HG03103 (cell line): ENCODE measurements at regions not wholly inside any gene's neighbourhood (a gene's known extent, or its start where the extent isn't known, plus 50 kb on each side); places are given as distances from the start of the nearest gene placed in this dataset.
A peak's percentile ranks its signal among the peaks of the same experiment; 100 is the strongest.
"Not testable (repeated sequence)": the region's sequence is repeated elsewhere in the genome, so short reads cannot be mapped to it uniquely, and the experiment has no call there.

ENCODE experiments used
- ATAC-seq: cut with Tn5 transposase; IDR thresholded peaks from one replicate; pipeline ENCODE4 v1.9.1; 2021; ENCODE audit warnings: low read depth; ENCODE audit not compliant: unreplicated experiment

DNA sequence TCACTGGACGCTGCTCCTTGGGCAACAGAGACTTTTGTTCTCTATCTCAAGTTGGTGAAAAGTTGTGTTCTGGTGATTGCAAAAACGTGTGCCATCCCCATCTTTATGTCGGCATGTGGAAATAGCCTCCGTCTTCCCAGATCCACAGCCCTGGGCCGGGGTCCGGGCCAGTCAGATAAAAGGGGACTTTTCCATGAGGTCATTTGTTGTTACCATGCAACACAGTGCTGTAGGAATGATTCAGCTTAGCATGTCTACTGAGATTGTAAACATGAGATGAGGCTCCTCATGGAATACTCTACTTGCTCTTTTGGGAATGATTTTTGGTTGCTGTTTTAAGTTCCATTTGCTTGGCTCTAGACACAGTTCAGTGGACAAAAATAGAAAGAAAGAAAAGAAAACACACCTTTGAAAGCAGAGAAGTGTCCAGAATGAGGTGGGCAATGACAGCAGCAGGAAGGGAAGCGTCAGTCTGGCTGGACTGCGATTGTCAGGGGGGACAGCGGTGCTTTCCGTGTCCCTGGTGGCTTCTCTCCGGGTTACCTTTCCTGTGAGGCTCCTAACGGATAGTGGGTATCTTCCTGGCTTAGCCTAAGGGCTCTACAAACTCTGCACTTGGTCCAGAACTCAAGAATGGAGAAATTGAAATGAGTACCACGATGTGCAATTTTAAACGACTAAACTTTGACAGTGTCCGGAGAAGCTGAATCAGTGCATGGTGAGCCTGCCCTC is 91.6 kb downstream of the TEX29 start:
- no peak for ATAC-seq

DNA sequence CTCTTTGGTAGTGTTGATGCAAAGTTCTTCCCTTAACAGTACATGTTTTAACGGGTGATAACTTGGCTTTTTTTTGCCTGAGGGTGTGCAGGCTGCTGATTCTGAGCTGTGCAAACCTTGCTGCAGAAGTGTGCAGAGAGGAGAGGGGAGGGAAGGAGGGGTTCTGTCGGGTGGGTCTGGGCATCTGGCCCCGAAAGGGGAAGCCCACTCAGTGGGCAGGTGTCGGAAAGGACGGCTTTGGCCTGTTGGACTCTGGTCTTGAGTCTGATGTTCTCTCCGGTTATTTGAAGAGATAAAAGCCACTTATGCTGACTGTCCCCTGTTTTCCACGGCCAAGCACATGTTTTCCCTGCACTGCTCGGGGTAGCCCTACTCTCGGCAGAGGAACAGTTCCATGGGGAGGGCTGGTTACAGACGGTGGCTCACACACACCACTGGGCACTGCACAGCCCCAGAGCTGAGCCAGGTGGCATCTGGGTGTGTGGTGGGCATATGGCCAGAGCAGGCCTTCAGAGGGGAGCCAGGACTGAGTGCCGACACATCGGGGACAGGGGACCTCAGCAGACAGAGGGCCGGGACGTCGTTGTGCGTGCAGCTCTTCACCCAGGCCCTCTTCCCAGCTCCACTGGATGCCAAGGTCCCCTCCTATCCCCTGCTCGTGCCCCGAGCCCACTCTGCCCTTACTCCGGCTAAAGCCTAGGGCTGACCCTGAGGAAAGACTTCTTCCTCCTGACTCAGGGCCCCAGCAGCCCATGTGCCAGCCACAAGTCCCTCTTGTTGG is 93.2 kb downstream of the TEX29 start:
- no peak for ATAC-seq

DNA sequence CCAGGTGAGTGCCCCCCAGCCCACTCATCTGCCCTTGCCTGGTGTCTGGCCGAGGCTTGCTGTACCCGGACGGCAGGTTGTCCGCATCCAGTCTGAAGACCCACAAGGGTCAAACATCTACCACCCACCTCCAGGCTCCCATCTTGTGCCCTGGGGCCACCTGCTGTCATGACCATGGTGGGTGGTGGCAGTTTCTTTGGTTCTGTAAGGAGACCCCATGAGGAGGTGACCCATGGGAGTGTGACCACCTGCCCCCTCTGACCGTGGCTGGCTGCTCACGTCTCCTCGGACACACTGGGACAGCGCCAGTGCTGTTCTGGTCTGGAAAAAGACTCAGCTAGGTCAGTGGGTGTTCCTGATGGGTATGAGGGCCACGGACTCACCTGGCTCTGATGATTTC is 93.9 kb downstream of the TEX29 start:
- ATAC-seq = no peak

DNA sequence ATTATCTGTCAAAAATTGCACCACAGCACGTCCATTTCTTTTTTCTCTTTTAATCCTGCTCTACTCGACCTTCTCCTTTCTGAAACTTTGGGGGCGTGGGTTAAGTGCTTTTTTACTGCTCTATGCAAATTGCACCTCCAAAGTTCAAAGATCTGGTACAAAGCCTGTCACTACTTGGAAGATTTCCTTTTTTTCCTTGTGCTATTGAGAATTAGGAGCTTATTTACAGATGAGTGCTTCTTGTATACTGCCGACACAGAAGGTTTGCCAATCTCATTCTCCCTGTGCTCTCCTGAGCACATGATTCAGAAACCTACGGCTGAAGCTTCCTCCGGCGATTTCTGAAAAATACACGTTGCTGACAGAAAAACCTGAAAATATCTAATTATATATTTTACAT is 94.8 kb downstream of the TEX29 start:
- ATAC-seq = no peak

DNA sequence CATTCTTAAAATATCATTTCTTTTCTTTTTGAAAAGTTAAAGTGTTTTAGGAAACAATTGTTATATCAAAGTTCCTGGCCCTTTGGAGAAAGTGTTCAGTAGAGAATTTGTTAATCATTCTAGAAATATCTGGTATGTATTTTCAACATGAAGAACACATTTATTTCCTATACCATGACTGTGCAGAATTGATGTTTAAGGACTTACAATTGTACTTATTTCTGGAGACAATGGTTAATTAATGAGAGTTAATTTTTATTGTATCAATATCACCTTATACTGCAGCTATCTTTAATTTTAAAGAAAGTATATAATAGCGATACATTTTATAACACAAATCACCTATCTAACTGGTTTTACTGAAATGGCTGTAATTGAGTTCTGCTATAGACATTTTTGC is 95.3 kb downstream of the TEX29 start:
- no peak for ATAC-seq

DNA sequence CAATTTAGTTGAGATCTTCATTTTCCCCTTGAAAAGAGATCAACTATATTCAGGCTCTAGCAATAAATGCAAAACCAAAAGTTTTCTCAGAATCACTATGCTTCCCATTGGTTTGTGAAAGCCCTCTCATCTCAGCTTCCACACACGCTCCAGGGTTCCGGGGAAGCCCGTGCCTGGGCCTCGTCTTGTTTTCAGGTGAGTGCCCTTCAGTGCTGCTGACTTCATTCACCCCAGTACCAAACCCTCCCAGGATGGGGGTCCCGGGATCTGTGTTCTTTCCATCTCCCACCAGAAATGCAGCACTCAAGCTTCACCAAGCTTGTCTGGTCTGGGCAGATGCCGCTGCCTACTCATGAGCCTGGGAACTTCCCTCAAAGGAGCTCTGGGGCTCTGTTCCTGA is 97.7 kb downstream of the TEX29 start:
- ATAC-seq = no peak

DNA sequence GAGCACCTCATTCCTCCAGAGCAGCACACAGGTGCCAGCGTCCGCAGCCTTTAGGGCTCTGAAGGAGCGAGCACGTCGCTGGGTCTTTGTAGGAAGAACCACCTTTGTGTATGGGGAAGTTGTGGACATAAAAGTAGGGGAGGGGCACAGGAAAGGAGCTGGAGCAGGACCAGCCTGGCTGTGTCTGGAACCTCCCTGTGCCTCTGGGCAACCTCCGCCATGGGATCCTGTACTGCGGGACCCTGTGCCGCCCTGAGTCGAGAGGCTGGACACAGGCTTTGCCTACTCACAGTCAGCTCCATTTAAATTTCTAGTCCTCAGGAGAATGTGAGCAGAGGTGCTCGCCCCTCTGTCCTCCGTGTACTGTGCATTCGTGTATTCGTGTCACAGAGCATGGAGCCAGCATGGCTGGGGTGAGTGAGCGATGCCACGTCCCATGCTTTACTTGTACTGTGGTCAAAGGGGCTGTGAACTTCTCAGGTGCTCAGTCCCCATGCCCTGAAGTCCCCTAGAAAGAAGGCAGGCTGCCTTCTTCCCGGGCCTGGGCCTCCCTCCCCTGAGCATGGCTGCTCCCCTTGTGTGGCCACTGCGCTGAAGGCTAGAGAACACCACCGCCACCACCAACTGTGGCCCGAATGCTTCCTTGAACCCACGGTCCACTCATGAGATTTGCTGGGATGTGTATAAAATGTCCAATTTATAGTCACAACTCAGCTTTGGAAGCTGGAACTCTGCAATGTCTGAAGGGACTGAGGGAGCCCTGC is 99.9 kb downstream of the TEX29 start:
- ATAC-seq = no peak

DNA sequence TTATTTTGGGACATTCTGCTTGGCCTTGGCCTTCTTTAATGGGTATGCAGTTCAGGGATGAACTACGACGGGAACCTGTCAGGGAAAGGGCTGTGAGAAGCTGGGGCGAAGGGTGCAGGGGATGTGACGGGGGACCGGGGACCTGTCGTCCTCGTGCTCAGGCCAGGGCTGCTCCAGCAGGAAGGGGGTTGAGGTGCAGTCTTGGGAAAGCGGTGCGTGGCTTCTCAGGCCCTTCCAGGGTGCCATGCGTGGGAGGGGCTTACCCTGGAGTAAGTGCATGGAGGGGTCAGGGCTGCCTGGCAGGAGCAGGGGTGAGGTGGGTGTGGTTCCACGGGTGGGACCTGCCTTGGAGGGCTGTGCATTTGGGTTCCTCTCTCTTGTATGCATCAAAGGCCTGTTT is 100.8 kb downstream of the TEX29 start:
- ATAC-seq = no peak

DNA sequence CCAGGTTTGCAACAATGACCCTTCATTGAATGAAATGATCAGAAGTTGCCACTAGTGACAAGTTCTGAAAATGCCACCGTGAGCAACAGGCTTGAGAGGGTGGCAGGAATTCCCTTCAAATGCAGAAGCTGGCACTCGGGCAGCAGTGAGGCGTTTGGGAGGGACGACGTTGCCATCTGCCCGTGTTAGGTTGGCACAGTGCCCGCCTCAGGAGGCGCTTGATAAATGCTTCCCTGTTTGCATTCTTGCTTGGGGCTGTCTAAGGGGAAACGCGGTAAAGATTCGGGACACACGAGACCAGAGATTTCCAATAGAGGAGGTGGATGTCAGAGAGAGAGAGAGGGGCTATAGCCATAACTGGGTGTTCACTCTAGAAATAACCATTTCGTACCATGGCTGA is 101.9 kb downstream of the TEX29 start:
- no peak for ATAC-seq

DNA sequence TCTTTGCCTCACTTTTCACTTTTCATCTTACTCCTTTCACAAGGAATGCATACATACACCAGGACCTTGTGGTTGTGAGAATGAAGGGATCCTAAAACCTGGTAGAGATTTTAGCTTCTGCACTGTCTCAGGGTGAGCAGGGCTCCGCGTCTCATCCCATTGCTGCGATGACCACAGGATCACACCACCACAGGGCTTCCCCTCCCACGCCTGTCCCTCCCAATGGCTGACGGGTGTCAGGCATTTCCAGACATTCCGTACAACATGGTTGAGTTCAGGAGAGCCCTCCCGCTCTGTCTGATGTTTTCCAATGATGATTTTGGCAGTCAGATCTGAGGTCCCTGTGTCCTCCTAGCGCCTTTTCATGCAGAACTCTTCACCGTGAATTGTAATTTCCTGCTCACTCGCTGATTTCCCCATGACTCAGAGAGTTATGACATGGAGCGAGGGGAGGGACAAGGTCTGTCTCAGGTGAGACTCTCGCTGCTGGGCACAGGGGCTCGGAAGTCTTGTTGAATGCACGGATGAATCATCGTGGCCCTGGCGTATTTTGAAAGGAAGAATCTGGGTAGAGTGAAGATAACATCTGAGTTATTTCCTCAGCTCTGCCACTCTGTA is 102.8 kb downstream of the TEX29 start:
- no peak for ATAC-seq

DNA sequence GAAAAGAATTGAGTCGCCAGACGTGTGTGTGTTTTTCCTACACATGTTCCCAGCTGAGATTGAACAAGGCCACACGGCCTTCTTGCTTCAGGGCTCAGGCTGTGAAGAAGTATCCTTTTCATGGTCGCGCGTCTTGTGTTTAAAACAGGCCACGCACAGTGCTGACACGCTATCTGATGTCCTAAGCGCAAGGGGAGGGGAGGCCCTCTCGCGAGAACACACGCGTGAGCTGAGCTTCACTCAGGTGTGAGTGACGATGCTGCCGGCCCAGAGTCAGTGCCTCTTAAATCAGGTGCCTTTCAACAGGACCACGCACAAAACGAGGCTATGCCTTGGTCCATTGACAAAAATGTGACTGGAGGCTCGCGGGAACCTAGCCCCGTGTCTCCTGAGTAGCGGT is 103.7 kb downstream of the TEX29 start:
- no peak for ATAC-seq

DNA sequence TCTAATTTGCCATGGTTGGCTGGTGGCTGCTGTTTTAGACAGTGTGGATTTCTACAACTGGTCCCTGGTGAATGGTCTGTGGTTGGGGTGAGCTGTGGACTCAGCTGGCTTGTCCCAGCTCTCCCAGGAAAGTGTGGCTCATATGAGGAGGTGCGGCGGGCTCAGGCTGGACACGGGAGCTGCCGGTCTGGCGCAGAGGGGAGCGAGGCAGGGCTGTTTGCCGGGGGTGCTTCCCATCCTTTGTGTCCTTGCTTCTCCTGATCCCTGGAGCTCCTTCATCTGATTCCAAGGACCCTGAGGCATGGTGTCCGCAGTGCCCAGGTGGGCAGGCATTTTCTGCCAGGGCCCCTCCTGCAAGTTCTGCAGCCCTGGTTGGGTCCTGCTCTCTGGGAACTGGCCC is 104.9 kb downstream of the TEX29 start:
- ATAC-seq = no peak

DNA sequence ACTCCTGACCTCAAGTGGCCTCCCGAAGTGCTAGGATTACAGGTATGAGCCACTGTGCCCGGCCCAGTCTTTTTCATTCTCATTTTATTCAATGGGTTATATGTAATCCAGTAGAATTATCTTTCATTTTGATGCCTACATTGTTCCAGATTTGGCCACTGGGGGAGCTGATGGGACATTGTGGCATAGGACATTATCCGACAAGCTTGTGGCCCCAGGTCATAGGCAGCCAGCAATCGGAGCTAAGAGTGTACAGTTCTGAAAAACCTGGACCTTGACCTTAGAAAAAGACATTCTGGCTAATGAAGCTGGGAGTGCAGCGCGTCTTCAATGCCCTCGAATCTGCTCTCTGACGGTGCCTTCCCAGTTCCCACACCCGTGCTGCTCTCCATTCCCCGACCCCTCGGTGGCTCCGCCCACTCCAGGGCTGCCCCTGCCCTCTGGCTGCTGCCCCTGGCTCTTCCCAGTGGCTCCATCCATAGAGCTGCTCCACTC is 108.7 kb downstream of the TEX29 start:
- ATAC-seq = peak; percentile 90

DNA sequence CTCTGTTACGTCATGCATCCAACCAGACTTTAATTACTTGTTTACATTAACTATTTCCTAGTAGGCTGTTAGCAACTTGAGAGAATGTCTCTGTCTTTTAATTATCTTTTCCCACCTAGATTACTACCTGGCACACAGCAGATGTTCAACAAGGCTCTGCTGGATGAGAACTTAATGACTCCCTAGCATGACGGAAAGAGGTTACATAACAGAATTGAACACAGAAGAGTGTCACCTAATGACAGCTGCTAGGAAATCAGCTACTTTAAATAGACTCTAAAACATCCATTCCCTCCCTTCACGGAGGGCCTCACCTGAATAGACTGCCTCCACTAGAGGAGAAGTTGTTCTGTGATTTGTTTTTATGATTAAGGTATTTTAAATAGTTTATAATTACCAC is 110.8 kb downstream of the TEX29 start:
- ATAC-seq = no peak

DNA sequence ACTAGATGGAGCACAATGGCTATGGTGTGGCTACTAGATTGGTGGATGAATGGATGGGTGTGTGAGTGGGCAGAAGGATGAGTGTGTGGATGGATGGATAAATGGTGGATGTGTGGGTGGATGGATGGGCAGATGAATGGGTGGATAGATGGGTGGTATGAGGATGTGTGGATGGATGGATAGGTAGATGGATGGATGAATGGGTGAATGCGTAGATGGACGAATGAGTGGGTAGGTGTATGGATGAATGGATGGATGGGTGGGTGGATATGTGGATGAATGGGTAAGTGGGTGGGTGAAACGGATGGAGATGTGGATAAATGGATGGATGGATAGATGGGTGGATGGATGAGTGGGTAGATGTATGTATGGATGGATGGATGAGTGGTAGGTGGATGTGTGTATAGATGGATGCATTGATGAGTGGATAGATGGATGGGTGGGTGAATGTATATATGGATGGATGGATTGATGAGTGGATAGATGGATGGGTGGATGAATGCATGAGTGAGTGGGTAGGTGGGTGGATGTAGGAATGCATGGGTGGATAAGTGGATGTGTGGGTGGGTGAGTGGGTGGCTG is 114.2 kb downstream of the TEX29 start:
- no peak for ATAC-seq

DNA sequence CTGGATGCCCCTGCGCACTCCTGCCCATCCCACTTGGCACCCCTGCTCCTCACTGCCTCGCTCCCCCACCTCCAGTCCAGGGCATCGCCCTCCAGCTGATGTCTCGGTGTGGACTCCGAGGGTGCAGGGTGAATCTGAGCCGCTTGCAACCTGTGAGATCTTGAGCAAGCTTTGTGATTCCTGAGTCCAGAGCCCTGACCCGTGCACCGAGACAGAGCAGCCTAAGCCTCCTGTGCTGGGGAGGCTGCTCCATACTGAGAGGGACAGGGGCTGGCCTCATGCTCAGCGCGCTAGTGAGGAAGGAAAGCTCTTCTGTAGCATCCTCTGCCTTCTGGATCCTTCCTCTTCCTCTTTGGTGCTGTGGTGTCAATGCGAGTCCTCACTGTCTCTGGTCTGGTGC is 116.0 kb downstream of the TEX29 start:
- no peak for ATAC-seq

DNA sequence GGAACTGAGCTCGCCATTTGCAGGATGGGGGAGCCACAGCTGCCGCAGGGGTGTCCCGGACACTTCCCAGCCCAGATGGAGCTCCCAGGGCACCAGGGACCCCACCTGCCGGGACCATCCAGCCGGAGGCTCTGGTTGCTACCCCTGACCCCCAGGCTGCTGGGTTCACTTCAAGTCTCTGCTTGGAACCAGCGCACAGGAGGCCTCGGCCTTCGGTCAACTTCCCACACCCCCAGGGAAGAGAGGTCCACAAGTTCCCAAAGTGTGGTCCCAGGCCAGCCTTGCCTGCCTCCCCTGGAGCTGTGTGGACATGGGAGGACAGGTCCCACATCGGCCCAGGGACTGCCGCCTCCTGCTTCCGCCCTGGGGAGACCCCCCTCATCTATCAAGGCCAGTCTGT is 117.0 kb downstream of the TEX29 start:
- no peak for ATAC-seq

DNA sequence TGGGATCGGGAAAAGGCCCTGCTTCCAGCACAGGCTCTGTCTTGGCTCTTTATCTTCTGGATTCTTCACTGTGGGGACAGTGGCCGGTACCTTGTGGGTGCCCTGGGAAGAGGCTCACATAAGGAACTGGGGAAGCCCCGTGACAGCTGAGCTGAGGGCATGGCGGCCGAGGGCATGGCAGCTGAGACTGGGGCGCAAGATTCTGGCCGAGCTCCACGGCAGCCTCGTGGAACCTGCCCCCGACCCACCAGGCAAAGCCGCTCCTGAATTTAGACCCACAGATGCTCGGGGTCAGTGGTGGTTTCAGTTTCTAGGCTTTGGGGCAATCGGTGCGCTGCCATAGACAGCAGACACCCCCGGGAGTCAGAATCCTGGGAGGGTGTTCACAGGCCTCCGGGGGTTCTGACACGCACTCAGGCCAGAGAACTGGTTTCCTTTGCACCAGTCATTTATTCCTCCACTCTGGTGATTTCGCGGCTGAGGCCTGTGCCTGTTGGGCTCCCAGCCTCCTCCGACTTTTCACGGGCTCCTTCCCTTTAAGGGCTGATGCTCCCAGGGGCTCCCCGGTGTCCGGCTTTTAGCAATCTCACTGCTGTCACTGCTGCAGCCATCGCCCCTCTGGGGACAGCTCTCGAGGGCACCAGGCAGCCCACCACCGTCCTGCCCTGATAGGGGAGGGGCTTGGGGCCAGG is 117.6 kb downstream of the TEX29 start:
- ATAC-seq = no peak

DNA sequence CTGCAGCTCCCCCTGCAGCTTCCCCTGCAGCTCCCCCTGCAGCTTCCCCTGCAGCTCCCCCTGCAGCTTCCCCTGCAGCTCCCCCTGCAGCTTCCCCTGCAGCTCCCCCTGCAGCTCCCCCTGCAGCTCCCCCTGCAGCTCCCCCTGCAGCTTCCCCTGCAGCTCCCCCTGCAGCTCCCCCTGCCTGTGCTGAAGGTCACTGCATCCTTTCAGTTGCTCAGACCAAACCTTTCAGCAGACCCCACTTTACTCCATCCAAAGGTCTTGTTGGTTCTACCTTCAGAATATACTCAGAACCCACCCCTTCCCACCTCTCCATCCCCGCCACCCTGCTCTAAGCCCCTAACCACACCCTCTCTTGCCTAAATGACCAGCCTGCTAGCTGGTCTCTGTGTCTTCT is 120.0 kb downstream of the TEX29 start:
- not testable (repeated sequence) for ATAC-seq

DNA sequence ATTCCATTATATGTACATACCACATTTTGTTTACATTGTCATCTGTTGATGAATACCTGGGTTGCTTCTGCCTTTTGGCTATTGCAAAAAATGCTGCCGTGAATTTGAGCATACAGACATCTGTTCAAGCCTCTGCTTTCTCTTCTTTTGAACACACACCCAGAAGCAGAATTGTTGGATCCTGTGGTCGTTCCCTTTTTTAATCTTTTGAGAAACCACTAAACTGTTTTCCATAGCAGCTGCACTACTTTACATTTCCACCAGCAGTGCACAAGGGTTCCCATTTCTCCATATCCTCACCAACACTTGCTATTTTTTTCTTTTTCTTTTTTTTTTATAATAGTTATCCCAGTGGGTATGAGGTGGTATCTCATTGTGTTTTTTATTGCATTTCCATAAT is 123.5 kb downstream of the TEX29 start:
- ATAC-seq = no peak
